Progenitor cell of endocrine pancreas (in vitro differentiated cells): ENCODE measurements at regions not wholly inside any gene's neighbourhood (a gene's known extent, or its start where the extent isn't known, plus 50 kb on each side); places are given as distances from the start of the nearest gene placed in this dataset.

Source experiments
- DNase-seq: peaks from one replicate; pipeline ENCODE4 v3.0.0; 2021; ENCODE audit warnings: low spot score; ENCODE audit not compliant: unreplicated experiment
- H3K27ac Mint-ChIP-seq: 2 replicates; pipeline ENCODE4 v1.8.0; 2021; ENCODE audit warnings: mild to moderate bottlenecking, moderate library complexity, mixed read lengths
- H3K27me3 Mint-ChIP-seq: 2 replicates; pipeline ENCODE4 v1.8.0; 2021; ENCODE audit warnings: mixed read lengths
- H3K36me3 Mint-ChIP-seq: 2 replicates; pipeline ENCODE4 v1.8.0; 2022; ENCODE audit warnings: mixed read lengths; ENCODE audit not compliant: insufficient read depth
- H3K4me1 Mint-ChIP-seq: 2 replicates; pipeline ENCODE4 v1.8.0; 2021; ENCODE audit warnings: low read depth, mixed read lengths
- H3K4me3 Mint-ChIP-seq: 2 replicates; pipeline ENCODE4 v1.8.0; 2021; ENCODE audit warnings: low read depth, mild to moderate bottlenecking, moderate library complexity, mixed read lengths
- H3K9me3 Mint-ChIP-seq: 2 replicates; pipeline ENCODE4 v1.8.0; 2021; ENCODE audit warnings: low read depth, mixed read lengths
- CTCF ChIP-seq: fragments of 200-600 bp; sonication (generic); IDR thresholded peaks from one replicate; pipeline ENCODE4 v1.5.0; 2021; ENCODE audit warnings: antibody characterized with exemption, mild to moderate bottlenecking; ENCODE audit not compliant: unreplicated experiment

- no peak for TF ChIP-seq CTCF
- no peaks in the 10 kb centered on the region for H3K27me3 Mint-ChIP-seq
- H3K9me3 Mint-ChIP-seq = peaks cover 38% of the 10 kb centered on the region
- no peak overlapping the region for H3K27ac Mint-ChIP-seq
- H3K4me1 Mint-ChIP-seq = peaks cover 5% of the 10 kb centered on the region
- peaks cover 4% of the 10 kb centered on the region for H3K36me3 Mint-ChIP-seq
- DNase-seq = no peak
- no peak overlapping the region for H3K4me3 Mint-ChIP-seq
These were observed 1850.9 kb upstream of the NUDT12 start for GRCh38 chr5:105413406-105413990.

GRCh38 chr5:105409695-105410094 lies 1847.1 kb upstream of the NUDT12 start:
- Mint-ChIP-seq H3K27me3 (no peaks in the 10 kb centered on the region), H3K4me3 (no peak overlapping the region), H3K27ac (no peak overlapping the region), H3K36me3 (no peaks in the 10 kb centered on the region), H3K9me3 (peaks cover 6% of the 10 kb centered on the region), H3K4me1 (peaks cover 5% of the 10 kb centered on the region)
- no peak for DNase-seq
- no peak for TF ChIP-seq CTCF

GRCh38 chr5:105407200-105407599 lies 1844.6 kb upstream of the NUDT12 start:
- no peak for DNase-seq
- no peak overlapping the region for H3K4me3 Mint-ChIP-seq
- H3K27ac Mint-ChIP-seq = no peak overlapping the region
- no peaks in the 10 kb centered on the region for H3K9me3 Mint-ChIP-seq
- no peak for TF ChIP-seq CTCF
- H3K36me3 Mint-ChIP-seq = no peaks in the 10 kb centered on the region
- peaks cover 5% of the 10 kb centered on the region for H3K4me1 Mint-ChIP-seq
- H3K27me3 Mint-ChIP-seq = no peaks in the 10 kb centered on the region

GRCh38 chr5:105397749-105398148 lies 1835.2 kb upstream of the NUDT12 start:
- Mint-ChIP-seq H3K9me3 (peaks cover 5% of the 10 kb centered on the region), H3K36me3 (no peaks in the 10 kb centered on the region), H3K27ac (no peak overlapping the region), H3K4me1 (no peaks in the 10 kb centered on the region), H3K27me3 (no peaks in the 10 kb centered on the region), H3K4me3 (no peak overlapping the region)
- TF ChIP-seq CTCF = no peak
- DNase-seq = no peak

- peaks cover 5% of the 10 kb centered on the region for H3K9me3 Mint-ChIP-seq
- H3K4me3 Mint-ChIP-seq = no peak overlapping the region
- no peak for TF ChIP-seq CTCF
- no peak for DNase-seq
- no peaks in the 10 kb centered on the region for H3K4me1 Mint-ChIP-seq
- no peaks in the 10 kb centered on the region for H3K27me3 Mint-ChIP-seq
- no peak overlapping the region for H3K27ac Mint-ChIP-seq
- H3K36me3 Mint-ChIP-seq = no peaks in the 10 kb centered on the region
These were observed 1830.1 kb upstream of the NUDT12 start for GRCh38 chr5:105392710-105393149.
